Suppressor macrophage (primary cell): ENCODE measurements at regions not wholly inside any gene's neighbourhood (a gene's known extent, or its start where the extent isn't known, plus 50 kb on each side); places are given as distances from the start of the nearest gene placed in this dataset.

ENCODE experiments used
- DNase-seq, 4 experiments: peaks; one replicate each; pipeline ENCODE4 v3.0.0-alpha.2; 2020 to 2022

- DNase-seq, result no peak
These were observed 462.3 kb downstream of the MEIS1 start for GRCh38 chr2:66897181-66897580.

- DNase-seq, result no peak
These were observed 462.8 kb downstream of the MEIS1 start for GRCh38 chr2:66897691-66898150.

DNA sequence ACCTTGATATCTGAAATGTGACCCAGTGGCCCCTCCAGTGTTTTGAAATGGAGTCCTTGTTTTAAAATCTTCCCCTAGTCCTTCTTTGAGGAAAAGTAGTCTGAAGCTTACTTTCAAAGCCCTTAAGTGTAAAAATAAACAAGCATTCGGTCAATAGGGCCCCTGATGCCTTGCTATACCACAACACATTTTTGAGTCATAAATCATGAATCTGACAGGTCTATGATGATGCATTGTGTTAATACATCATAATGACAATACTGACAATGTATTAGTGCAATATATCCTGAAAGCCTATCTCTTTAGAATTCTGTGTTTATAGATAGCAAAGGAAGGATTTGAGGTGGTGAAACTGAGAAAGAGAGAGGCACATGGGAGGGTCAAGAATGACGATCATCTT lies 464.2 kb downstream of the MEIS1 start:
- no peak for DNase-seq

GRCh38 chr2:66899648-66900047 lies 464.7 kb downstream of the MEIS1 start:
- DNase-seq, result no peak

DNA sequence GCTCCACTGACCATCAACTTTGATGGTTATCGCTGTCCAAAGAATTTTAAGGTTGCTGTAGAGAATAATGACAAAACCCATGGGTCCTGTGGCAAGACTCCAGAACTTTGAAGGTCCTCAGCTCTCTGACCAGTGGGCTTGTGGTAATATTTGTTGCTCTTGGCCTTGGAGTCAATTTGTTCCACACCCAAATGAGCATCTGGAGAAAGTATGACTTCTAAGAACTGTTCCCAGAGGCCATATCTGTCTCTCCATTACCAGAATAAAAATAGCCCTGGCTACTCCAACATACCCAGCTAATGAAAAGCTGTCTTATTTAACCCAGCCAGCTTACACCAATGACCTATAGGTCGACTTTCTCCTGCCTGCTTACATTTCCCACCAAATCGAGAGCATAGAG lies 466.4 kb downstream of the MEIS1 start:
- no peak for DNase-seq

DNA sequence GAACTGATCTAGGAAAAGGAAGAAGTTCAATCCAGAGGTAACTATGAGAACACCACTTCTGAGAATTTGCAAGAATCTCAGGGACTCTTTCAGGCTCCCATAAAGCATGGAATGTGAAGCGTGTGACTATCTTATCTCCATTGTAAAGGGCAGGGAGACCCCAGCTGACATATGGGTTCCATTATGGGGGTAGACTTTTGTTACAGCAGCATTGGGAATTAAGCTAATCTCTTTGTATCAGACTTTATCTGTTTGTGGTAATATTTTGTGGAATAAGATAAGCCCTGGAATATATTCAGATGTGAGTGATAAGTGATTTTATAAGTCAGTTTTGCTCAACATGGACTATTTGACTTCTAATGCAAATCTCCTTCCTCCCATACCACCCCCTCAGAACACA lies 468.3 kb downstream of the MEIS1 start:
- DNase-seq, result no peak

- no peak for DNase-seq
These were observed 469.0 kb downstream of the MEIS1 start for GRCh38 chr2:66903745-66904465.

DNA sequence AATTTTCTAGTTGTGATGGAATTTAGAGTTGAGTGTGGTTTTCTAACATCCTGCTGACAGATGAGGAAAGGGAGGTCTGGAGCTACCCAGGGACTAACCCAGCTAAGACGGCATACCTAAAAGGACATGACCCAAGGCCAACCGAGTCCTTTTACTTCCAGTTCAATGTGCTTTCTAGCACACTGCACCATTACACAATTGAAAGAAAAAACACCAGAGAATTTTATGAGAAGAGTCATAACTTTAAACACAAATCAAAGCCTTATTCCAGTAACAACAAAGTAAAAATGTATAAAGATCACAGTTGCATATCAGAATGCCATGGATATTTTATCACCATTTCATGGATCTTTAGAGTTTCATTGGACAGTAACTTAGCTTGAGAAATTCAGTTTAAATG lies 480.3 kb downstream of the MEIS1 start:
- DNase-seq, result no peak

- no peak for DNase-seq
These were observed 477.8 kb upstream of the ETAA1 start for GRCh38 chr2:66919286-66919685.

DNA sequence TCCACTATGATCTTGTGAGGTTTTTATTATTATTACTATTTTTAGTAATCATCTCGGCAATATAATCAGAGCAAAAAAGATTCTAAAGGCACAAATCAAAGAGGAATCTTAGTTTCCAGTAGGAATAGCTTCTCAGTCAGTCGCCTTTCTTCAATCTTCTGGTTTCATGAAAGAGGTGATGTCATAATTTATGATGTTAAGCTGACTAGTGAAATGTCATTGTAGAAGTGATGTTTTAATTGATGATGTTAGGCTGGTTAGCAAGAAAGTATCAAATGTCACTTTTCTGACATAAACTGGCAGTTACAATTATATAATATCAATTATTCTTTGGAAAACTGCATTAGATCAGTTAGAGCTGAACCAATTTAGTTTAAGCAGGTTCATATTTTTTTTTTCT lies 476.7 kb upstream of the ETAA1 start:
- DNase-seq, result no peak

DNA sequence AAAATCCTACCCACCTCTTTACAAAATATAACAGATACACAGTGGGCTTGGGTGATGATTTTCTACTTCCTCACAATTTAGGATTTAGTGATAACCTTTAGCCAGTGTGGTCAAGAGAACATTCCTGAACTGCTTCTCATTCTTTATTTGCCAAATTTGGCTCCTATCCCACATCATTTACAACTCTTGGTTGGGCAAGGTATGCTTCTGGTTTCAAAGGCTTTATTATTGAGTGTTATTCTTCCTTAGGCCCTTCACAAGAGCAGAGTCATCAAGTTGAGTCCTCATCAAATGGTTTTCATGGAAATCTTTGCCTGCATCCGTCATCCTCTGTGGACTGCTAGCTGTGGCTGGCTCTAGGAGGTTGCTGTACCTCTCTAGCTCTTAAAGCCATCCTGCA lies 472.0 kb upstream of the ETAA1 start:
- DNase-seq, result no peak

DNA sequence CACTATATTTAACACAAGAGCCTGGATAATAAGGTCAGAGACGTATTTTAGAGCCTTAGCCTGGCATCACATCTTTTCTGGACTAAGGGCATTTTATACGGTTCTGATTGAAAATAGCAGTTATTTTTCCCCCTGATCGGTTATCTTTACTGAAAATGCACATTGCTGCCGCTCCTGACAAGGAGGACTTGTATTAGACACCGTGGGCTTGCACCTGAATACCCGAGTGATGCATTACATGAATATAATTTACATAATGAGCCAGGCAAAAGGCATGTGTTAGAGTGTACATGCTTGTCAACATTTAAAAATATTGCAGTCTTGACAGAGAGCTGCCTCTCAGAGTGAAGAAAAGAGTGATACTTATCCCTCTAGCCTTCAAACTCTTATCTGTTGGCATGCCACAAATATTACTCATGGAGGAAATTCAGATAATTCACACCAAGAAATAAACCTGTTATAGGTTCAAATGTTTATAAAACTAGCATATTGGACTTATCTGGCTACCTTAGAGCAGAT lies 470.5 kb upstream of the ETAA1 start:
- no peak for DNase-seq

GRCh38 chr2:66929632-66930338 lies 467.3 kb upstream of the ETAA1 start:
- DNase-seq, result no peak

- no peak for DNase-seq
These were observed 466.6 kb upstream of the ETAA1 start for GRCh38 chr2:66930339-66931220.

- no peak for DNase-seq
These were observed 458.6 kb upstream of the ETAA1 start for GRCh38 chr2:66938471-66938967.

DNA sequence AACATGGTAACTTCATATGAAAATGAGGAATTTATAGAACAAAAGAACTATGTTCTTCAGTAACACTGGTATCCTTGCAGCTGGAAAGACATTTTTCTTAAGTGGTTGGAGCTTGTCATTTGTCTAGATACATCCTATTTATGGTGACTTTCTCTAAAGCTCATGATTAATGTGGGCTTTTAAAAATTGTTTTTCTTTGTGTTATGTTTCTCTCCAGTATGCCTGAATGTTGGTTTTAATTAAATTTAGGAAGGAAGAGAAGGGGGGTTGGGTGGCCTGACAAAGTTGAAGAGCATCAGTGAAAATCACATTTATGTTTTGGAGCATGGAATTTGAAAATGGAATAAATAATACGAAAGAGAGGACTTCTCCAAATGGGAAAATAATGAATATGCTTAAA lies 457.1 kb upstream of the ETAA1 start:
- DNase-seq, result no peak

GRCh38 chr2:66948234-66948633 lies 448.9 kb upstream of the ETAA1 start:
- DNase-seq, result no peak

DNA sequence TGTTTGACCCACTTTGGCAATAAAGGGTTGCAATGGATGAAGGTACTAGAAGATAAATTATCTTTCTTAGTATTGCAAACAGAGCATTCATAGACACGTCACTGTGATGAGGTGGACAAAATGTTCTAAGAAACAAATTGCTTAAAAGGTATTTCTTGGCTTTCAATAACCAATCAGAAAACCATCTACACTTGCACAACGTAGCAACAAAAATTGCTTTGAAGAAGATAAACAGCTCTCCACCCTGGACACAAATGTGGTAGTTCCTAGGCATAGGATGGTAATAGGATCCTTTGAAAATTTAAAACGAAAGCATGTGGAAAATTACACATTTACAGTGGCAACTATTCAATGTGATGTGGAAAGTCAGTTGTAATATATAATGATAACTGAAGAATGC lies 439.9 kb upstream of the ETAA1 start:
- DNase-seq, result no peak

DNA sequence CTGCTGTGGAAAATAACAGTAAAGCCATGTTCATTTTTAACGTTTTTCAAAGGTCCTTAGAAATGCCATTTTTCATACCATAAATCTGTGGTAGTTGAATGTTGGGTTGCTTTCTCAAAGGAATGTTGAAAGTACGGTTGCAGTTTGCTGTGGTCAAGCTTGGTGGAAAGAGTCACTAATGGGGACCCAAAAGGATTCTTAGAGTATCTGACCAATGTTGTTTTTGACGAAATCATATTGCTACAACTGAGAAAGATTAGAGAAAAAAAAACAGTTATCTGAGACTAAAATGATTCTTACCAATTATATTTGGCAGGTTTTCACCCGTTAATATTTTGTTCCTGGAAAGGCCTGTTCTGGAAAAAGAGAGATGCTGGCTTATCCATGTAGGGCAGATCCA lies 439.5 kb upstream of the ETAA1 start:
- DNase-seq, result no peak

DNA sequence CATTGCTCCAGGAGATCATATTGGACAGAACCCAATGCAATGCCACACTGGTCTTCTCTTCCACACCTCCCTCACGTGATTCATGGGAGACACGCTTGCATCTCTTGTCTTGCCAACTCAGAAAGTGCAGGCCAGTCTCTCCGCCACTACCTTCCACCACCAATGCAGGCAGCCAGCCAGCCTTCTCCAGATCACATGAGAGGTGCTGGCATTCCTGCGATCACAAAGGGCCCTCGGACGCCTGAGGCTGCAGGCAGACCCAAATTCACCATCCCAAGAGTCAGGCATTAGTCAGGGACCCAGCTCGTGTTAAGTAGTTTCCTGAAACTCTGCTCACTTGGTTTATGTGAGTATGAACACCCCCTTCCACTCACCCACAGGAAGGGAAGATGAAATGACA lies 437.0 kb upstream of the ETAA1 start:
- DNase-seq, result no peak

DNA sequence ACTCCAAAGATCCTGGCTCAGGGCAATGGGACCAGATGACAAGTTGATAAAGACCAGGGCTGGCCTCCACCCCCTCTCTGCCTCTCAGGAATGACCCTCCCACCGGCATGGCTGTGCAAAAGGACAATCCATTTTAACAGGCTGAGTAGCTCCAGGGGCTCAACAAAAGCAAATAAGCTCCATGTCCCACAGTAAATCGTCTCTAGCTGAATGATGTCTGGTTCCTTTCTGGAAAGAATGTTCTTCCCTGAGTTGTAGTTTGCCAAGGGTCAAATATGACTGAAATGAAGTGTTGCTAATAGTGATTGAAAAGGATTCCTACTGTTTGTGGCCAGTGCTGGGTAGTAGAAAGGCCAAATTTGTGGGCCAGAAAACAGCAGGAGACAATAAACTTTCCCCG lies 434.4 kb upstream of the ETAA1 start:
- no peak for DNase-seq

- DNase-seq, result no peak
These were observed 430.5 kb upstream of the ETAA1 start for GRCh38 chr2:66966631-66967030.

GRCh38 chr2:66968946-66969345 lies 428.2 kb upstream of the ETAA1 start:
- DNase-seq, result no peak
